ENCODE measurements at regions not wholly inside any gene's neighbourhood (a gene's known extent, or its start where the extent isn't known, plus 50 kb on each side); places are given as distances from the start of the nearest gene placed in this dataset.
"Not testable (repeated sequence)": the region's sequence is repeated elsewhere in the genome, so short reads cannot be mapped to it uniquely, and the experiment has no call there.

GRCh38 chr4:158411269-158411668, 110.4 kb upstream of the RXFP1 start:
- no TSS peak for BruUV-seq (replicated peaks)
- no peaks in the 10 kb centered on the region for H4K20me1 ChIP-seq (ENCODE audit: insufficient read depth, low read length)
- no peaks in the 10 kb centered on the region for H3K9me2 ChIP-seq (ENCODE audit: insufficient read depth, low read length)
- ChIA-PET POLR2A (no interaction called here), CTCF (ENCODE audit: unreplicated experiment) (no interaction called here)
- H3K4me1 ChIP-seq (ENCODE audit: insufficient read depth, low read length, poor library complexity, severe bottlenecking): no peaks in the 10 kb centered on the region
- H3K4me3 ChIP-seq (ENCODE audit: low read depth, low read length, poor library complexity, severe bottlenecking): no peak overlapping the region
- TF ChIP-seq EZH2phosphoT487 (IDR thresholded peaks at IDR 0.05; ENCODE audit: borderline replicate concordance, low read depth, low read length): no peak
- TF ChIP-seq CTCF (conservative IDR thresholded peaks at IDR 0.05; ENCODE audit: low read length): no peak
- H2AFZ ChIP-seq (ENCODE audit: low read length): no peak overlapping the region
- intact Hi-C loops (cut with micrococcal nuclease; ENCODE audit: unreplicated experiment): no loop called here
- H3K9me3 ChIP-seq (ENCODE audit: low read length): no peaks in the 10 kb centered on the region
- no peak overlapping the region for H3K27ac ChIP-seq (ENCODE audit: low read depth, low read length, poor library complexity, severe bottlenecking)
- H3K79me2 ChIP-seq (ENCODE audit: insufficient read depth, low read depth, low read length): no peaks in the 10 kb centered on the region
- no peak for DNase-seq (ENCODE audit: low spot score)
- no peaks in the 10 kb centered on the region for H3K36me3 ChIP-seq (ENCODE audit: insufficient read depth, low read length)
- no peak overlapping the region for H3K4me2 ChIP-seq (ENCODE audit: low read length)

GRCh38 chr4:158418679-158419078, 103.0 kb upstream of the RXFP1 start:
- TF ChIP-seq CTCF (conservative IDR thresholded peaks at IDR 0.05; ENCODE audit: low read length): peak; percentile 47
- H3K4me2 ChIP-seq (ENCODE audit: low read length); H3K79me2 ChIP-seq (ENCODE audit: insufficient read depth, low read depth, low read length); BruUV-seq (replicated peaks); H3K4me1 ChIP-seq (ENCODE audit: insufficient read depth, low read length, poor library complexity, severe bottlenecking); DNase-seq (ENCODE audit: low spot score); CTCF ChIA-PET (ENCODE audit: unreplicated experiment); H2AFZ ChIP-seq (ENCODE audit: low read length); H4K20me1 ChIP-seq (ENCODE audit: insufficient read depth, low read length); intact Hi-C loops (cut with micrococcal nuclease; ENCODE audit: unreplicated experiment); H3K27ac ChIP-seq (ENCODE audit: low read depth, low read length, poor library complexity, severe bottlenecking); H3K4me3 ChIP-seq (ENCODE audit: low read depth, low read length, poor library complexity, severe bottlenecking); H3K9me2 ChIP-seq (ENCODE audit: insufficient read depth, low read length); H3K36me3 ChIP-seq (ENCODE audit: insufficient read depth, low read length); H3K9me3 ChIP-seq (ENCODE audit: low read length): not testable (repeated sequence)
- POLR2A ChIA-PET: interaction anchor here (0.6 kb wide), 1 partner anchor 223 kb away, joined by 3 read pairs; no protein-coding TSS in a partner anchor

- TF ChIP-seq EZH2phosphoT487 (IDR thresholded peaks at IDR 0.05; ENCODE audit: borderline replicate concordance, low read depth, low read length) (no peak), CTCF (conservative IDR thresholded peaks at IDR 0.05; ENCODE audit: low read length) (no peak)
- no peaks in the 10 kb centered on the region for H3K9me2 ChIP-seq (ENCODE audit: insufficient read depth, low read length)
- no peak overlapping the region for H3K4me3 ChIP-seq (ENCODE audit: low read depth, low read length, poor library complexity, severe bottlenecking)
- no TSS peak for BruUV-seq (replicated peaks)
- H3K9me3 ChIP-seq (ENCODE audit: low read length): no peaks in the 10 kb centered on the region
- intact Hi-C loops (cut with micrococcal nuclease; ENCODE audit: unreplicated experiment): no loop called here
- ChIA-PET CTCF (ENCODE audit: unreplicated experiment) (no interaction called here), POLR2A (interaction anchor here (1.0 to 1.3 kb wide), 2 partner anchors 20 to 196 kb away, joined by 3 read pairs; no protein-coding TSS in a partner anchor)
- DNase-seq (ENCODE audit: low spot score): no peak
- H3K4me2 ChIP-seq (ENCODE audit: low read length): no peak overlapping the region
- no peaks in the 10 kb centered on the region for H4K20me1 ChIP-seq (ENCODE audit: insufficient read depth, low read length)
- H3K4me1 ChIP-seq (ENCODE audit: insufficient read depth, low read length, poor library complexity, severe bottlenecking): no peaks in the 10 kb centered on the region
- no peak overlapping the region for H2AFZ ChIP-seq (ENCODE audit: low read length)
- no peaks in the 10 kb centered on the region for H3K79me2 ChIP-seq (ENCODE audit: insufficient read depth, low read depth, low read length)
- H3K36me3 ChIP-seq (ENCODE audit: insufficient read depth, low read length): no peaks in the 10 kb centered on the region
- no peak overlapping the region for H3K27ac ChIP-seq (ENCODE audit: low read depth, low read length, poor library complexity, severe bottlenecking)
These were observed 100.9 kb upstream of the RXFP1 start for GRCh38 chr4:158420782-158421181.
